Tibial nerve (tissue), 4 donors: ENCODE measurements at regions not wholly inside any gene's neighbourhood (a gene's known extent, or its start where the extent isn't known, plus 50 kb on each side); places are given as distances from the start of the nearest gene placed in this dataset.

Experiments
- CTCF ChIP-seq, 5 experiments: fragments of 200-600 bp in 3 of 5; fragments of 450-650 bp in 2 of 5; sonication (generic) in 3 of 5; IDR thresholded peaks; one replicate each; pipeline ENCODE4 v1.5.1; 2016 to 2019; ENCODE audit warnings: antibody characterized with exemption in 5 of 5, mild to moderate bottlenecking in 3 of 5, moderate library complexity in 2 of 5
- EP300 ChIP-seq, 2 donors: sonication (generic); formaldehyde crosslinking; IDR thresholded peaks; one replicate each; pipeline ENCODE4 v1.6.1; 2017; ENCODE audit warnings: antibody characterized with exemption in 2 of 2, mild to moderate bottlenecking in 1 of 2
- POLR2A ChIP-seq, 2 donors: fragments of 450-650 bp; IDR thresholded peaks; one replicate each; pipeline ENCODE4 v1.6.1; 2017; ENCODE audit warnings: antibody characterized with exemption in 2 of 2, mild to moderate bottlenecking in 2 of 2, moderate library complexity in 2 of 2

DNA sequence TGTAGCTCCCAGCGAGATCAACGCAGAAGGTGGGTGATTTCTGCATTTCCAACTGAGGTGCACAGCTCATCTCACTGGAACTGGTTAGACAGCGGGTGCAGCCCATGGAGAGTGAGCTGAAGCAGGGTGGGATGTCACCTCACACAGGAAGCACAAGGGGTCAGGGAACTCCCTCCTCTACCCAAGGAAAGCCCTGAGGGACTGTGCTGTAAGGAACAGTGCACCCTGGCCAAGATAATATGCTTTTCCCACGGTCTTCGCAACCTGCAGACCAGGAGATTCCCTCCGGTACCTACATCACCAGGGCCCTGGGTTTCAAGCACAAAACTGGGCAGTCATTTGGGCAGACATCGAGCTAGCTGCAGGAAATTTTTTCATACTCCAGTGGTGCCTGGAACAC lies 216.4 kb upstream of the TET2 start:
- TF ChIP-seq CTCF (IDR thresholded peaks at IDR 0.05), result no peak
- TF ChIP-seq EP300 (IDR thresholded peaks at IDR 0.05), result no peak
- no peak for TF ChIP-seq POLR2A (IDR thresholded peaks at IDR 0.05)
